ENCODE measurements at regions not wholly inside any gene's neighbourhood (a gene's known extent, or its start where the extent isn't known, plus 50 kb on each side); places are given as distances from the start of the nearest gene placed in this dataset.

GRCh38 chr13:90168953-90169352 lies 1178.5 kb upstream of the MIR17HG start:
- TF ChIP-seq CTCF (IDR thresholded peaks at IDR 0.05; ENCODE audit: low read length, missing control alignments): no peak
- DNase-seq (ENCODE audit: low read depth): no peak
- no peak overlapping the region for H3K4me3 ChIP-seq (replicated peaks; ENCODE audit: low read depth, low read length)

GRCh38 chr13:90170208-90170607 lies 1177.3 kb upstream of the MIR17HG start:
- no peak overlapping the region for H3K4me3 ChIP-seq (replicated peaks; ENCODE audit: low read depth, low read length)
- no peak for TF ChIP-seq CTCF (IDR thresholded peaks at IDR 0.05; ENCODE audit: low read length, missing control alignments)
- DNase-seq (ENCODE audit: low read depth): no peak

GRCh38 chr13:90171649-90172048 lies 1175.8 kb upstream of the MIR17HG start:
- TF ChIP-seq CTCF (IDR thresholded peaks at IDR 0.05; ENCODE audit: low read length, missing control alignments): no peak
- DNase-seq (ENCODE audit: low read depth): no peak

GRCh38 chr13:90177512-90177911 lies 1170.0 kb upstream of the MIR17HG start:
- no peak for TF ChIP-seq CTCF (IDR thresholded peaks at IDR 0.05; ENCODE audit: low read length, missing control alignments)

More at GRCh38 chr13:90171649-90172048, 1175.8 kb upstream of the MIR17HG start:
- no peak overlapping the region for H3K4me3 ChIP-seq (replicated peaks; ENCODE audit: low read depth, low read length)

GRCh38 chr13:90184355-90184754 lies 1163.1 kb upstream of the MIR17HG start:
- no peak for TF ChIP-seq CTCF (IDR thresholded peaks at IDR 0.05; ENCODE audit: low read length, missing control alignments)
- no peak overlapping the region for H3K4me3 ChIP-seq (replicated peaks; ENCODE audit: low read depth, low read length)
- no peak for DNase-seq (ENCODE audit: low read depth)

More at GRCh38 chr13:90177512-90177911, 1170.0 kb upstream of the MIR17HG start:
- no peak for DNase-seq (ENCODE audit: low read depth)
- no peak overlapping the region for H3K4me3 ChIP-seq (replicated peaks; ENCODE audit: low read depth, low read length)

- no peak for TF ChIP-seq CTCF (IDR thresholded peaks at IDR 0.05; ENCODE audit: low read length, missing control alignments)
- no peak for DNase-seq (ENCODE audit: low read depth)
- no peak overlapping the region for H3K4me3 ChIP-seq (replicated peaks; ENCODE audit: low read depth, low read length)
Observed at GRCh38 chr13:90185734-90186133, 1161.8 kb upstream of the MIR17HG start.
